Gastroesophageal sphincter (tissue), 4 donors: ENCODE measurements at regions not wholly inside any gene's neighbourhood (a gene's known extent, or its start where the extent isn't known, plus 50 kb on each side); places are given as distances from the start of the nearest gene placed in this dataset.
"Not testable (repeated sequence)": the region's sequence is repeated elsewhere in the genome, so short reads cannot be mapped to it uniquely, and the experiment has no call there.

ENCODE experiments used
- ATAC-seq: fragments of 150-250 bp; one replicate; pipeline ENCODE4 v1.9.1; 2016; ENCODE audit warnings: mild to moderate bottlenecking, moderate library complexity
- H3K27ac ChIP-seq, 4 donors: fragments of 200-600 bp; sonication (generic) in 3 of 4; 1 replicate in 3 of 4; 2 replicates in 1 of 4; pipeline ENCODE4 v1.5.1; 2016 to 2019
- H3K27me3 ChIP-seq: fragments of 200-600 bp; sonication (generic); one replicate; pipeline ENCODE4 v1.5.1; 2019
- H3K36me3 ChIP-seq, 2 donors: fragments of 200-600 bp; sonication (generic); one replicate each; pipeline ENCODE4 v1.5.1; 2019; ENCODE audit warnings: control low read depth in 1 of 2
- H3K4me1 ChIP-seq, 3 donors: fragments of 200-600 bp; sonication (generic); 1 replicate in 2 of 3; 2 replicates in 1 of 3; pipeline ENCODE4 v1.5.1; 2016 to 2019; ENCODE audit warnings: control low read depth in 2 of 3
- H3K4me3 ChIP-seq, 2 donors: fragments of 200-600 bp; sonication (generic); one replicate each; pipeline ENCODE4 v1.5.1; 2019; ENCODE audit warnings: mild to moderate bottlenecking in 1 of 2, moderate library complexity in 1 of 2
- H3K9me3 ChIP-seq, 3 donors: fragments of 200-600 bp; sonication (generic); one replicate each; pipeline ENCODE4 v1.5.1; 2017 to 2019; ENCODE audit warnings: control low read depth in 2 of 3
- EP300 ChIP-seq: sonication (generic); formaldehyde crosslinking; IDR thresholded peaks from one replicate; pipeline ENCODE4 v1.6.1; 2017; ENCODE audit warnings: antibody characterized with exemption, mild to moderate bottlenecking
- POLR2A ChIP-seq, 2 donors: fragments of 450-650 bp; IDR thresholded peaks; one replicate each; pipeline ENCODE4 v1.6.1; 2017; ENCODE audit warnings: antibody characterized with exemption in 2 of 2, mild to moderate bottlenecking in 2 of 2, moderate library complexity in 1 of 2
- POLR2AphosphoS5 ChIP-seq: sonication (generic); formaldehyde crosslinking; IDR thresholded peaks from one replicate; pipeline ENCODE4 v1.6.1; 2017; ENCODE audit warnings: antibody characterized with exemption
- WGBS, 2 donors: methylation state at CpG; one replicate each; pipeline ENCODE4 v1.1.5; 2018; ENCODE audit warnings: low coverage in 1 of 2; 5-methylcytosine and 5-hydroxymethylcytosine counted together
- TF ChIP-seq, protein P1 (sequence below), 4 experiments: fragments of 200-600 bp in 2 of 4; fragments of 450-650 bp in 2 of 4; sonication (generic) in 1 of 4; IDR thresholded peaks; one replicate each; pipeline ENCODE4 v1.5.1; 2017 to 2019; ENCODE audit warnings: antibody characterized with exemption in 4 of 4, mild to moderate bottlenecking in 2 of 4, moderate library complexity in 2 of 4

GRCh38 chr14:88981948-88982347 is 157.5 kb downstream of the TTC8 start:
- Histone ChIP-seq H3K4me1 (no peaks in the 10 kb centered on the region), H3K36me3 (no peaks in the 10 kb centered on the region), H3K27me3 (peaks cover 30% of the 10 kb centered on the region), H3K4me3 (no peak overlapping the region), H3K9me3 (peaks cover 0 to 11% (median 0%) of the 10 kb centered on the region in 3 donors), H3K27ac (no peak overlapping the region)
- TF ChIP-seq, protein P1, sequence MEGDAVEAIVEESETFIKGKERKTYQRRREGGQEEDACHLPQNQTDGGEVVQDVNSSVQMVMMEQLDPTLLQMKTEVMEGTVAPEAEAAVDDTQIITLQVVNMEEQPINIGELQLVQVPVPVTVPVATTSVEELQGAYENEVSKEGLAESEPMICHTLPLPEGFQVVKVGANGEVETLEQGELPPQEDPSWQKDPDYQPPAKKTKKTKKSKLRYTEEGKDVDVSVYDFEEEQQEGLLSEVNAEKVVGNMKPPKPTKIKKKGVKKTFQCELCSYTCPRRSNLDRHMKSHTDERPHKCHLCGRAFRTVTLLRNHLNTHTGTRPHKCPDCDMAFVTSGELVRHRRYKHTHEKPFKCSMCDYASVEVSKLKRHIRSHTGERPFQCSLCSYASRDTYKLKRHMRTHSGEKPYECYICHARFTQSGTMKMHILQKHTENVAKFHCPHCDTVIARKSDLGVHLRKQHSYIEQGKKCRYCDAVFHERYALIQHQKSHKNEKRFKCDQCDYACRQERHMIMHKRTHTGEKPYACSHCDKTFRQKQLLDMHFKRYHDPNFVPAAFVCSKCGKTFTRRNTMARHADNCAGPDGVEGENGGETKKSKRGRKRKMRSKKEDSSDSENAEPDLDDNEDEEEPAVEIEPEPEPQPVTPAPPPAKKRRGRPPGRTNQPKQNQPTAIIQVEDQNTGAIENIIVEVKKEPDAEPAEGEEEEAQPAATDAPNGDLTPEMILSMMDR (IDR thresholded peaks at IDR 0.05), result no peak
- TF ChIP-seq POLR2AphosphoS5 (no peak), EP300 (no peak), POLR2A (IDR thresholded peaks at IDR 0.05) (no peak)
- no peak for ATAC-seq
- 90 to 94% methylated on average over 4 of the region's 4 CpGs for WGBS, 2 donors

DNA sequence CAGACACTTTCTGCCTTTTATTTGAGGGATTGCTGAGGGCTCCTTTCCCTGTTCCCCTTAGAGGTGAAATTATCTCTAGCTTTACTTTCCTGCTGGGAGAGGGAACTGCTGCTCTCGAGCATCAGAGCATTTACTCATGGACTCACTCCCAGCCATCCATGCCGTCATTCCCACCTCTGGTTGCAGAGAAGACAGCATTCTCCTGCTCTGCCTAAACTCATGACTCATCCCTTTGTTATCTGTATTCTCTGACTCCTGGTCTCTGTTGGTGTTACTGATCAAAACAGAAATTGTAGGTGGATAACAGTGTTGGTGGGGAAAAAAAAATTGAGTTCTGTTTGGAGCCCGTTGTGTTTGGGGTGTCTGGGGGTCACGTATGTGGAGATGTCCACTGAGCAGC is 159.3 kb downstream of the TTC8 start:
- Histone ChIP-seq H3K36me3 (no peaks in the 10 kb centered on the region), H3K4me3 (no peak overlapping the region), H3K27me3 (peaks cover 14% of the 10 kb centered on the region), H3K9me3 (peaks cover 0 to 28% (median 0%) of the 10 kb centered on the region in 3 donors), H3K4me1 (no peaks in the 10 kb centered on the region), H3K27ac (no peak overlapping the region)
- WGBS, 2 donors, result 29 to 44% methylated on average over 3 of the region's 4 CpGs
- no peak for ATAC-seq
- no peak for TF ChIP-seq EP300
- TF ChIP-seq POLR2A (IDR thresholded peaks at IDR 0.05), result no peak

DNA sequence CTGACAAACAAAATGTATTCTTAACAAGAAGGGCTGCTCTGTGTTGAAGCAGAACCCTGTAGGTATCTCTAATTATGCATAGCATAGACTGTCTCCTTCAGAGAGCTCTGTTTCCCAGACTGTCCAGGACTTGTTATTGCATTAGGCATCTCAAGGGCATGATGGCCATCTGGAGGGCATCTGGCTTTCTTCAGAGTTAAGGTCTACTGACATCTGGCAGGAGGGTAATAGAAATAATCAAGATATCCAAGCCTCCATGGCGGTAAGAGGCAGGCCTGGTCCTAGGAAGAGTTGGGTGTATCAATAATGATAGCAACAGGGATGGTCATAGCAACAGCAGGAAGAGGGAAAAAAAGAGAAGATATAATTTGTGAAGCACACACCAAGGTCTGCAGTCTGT is 161.2 kb downstream of the TTC8 start:
- H3K27ac ChIP-seq, result no peak overlapping the region
- peaks cover under 1% of the 10 kb centered on the region for H3K27me3 ChIP-seq
- 80 to 100% methylated on average over 1 of the region's 1 CpG for WGBS, 2 donors
- peaks cover 0 to 18% (median 0%) of the 10 kb centered on the region in 3 donors for H3K9me3 ChIP-seq
- no peak for ATAC-seq
- TF ChIP-seq, protein P1 (IDR thresholded peaks at IDR 0.05), result no peak
- no peak for TF ChIP-seq POLR2AphosphoS5
- TF ChIP-seq EP300, result no peak
- TF ChIP-seq POLR2A (IDR thresholded peaks at IDR 0.05), result no peak
- H3K4me1 ChIP-seq, result no peaks in the 10 kb centered on the region
- H3K4me3 ChIP-seq, result no peak overlapping the region
- no peaks in the 10 kb centered on the region for H3K36me3 ChIP-seq

GRCh38 chr14:88986146-88986841 is 161.8 kb downstream of the TTC8 start:
- H3K9me3 ChIP-seq, result peaks cover 0 to 18% (median 0%) of the 10 kb centered on the region in 3 donors
- no peaks in the 10 kb centered on the region for H3K36me3 ChIP-seq
- no peaks in the 10 kb centered on the region for H3K4me1 ChIP-seq
- no peaks in the 10 kb centered on the region for H3K27me3 ChIP-seq
- H3K4me3 ChIP-seq, result no peak overlapping the region
- no peak for ATAC-seq
- 55 to 71% methylated on average over 5 to 9 of the region's 11 CpGs for WGBS, 2 donors
- no peak for TF ChIP-seq EP300
- TF ChIP-seq, protein P1 (IDR thresholded peaks at IDR 0.05), result no peak
- no peak for TF ChIP-seq POLR2AphosphoS5
- TF ChIP-seq POLR2A (IDR thresholded peaks at IDR 0.05), result no peak
- H3K27ac ChIP-seq, result no peak overlapping the region

- not testable (repeated sequence) for ATAC-seq, H3K36me3 ChIP-seq, H3K27me3 ChIP-seq, H3K4me1 ChIP-seq, H3K27ac ChIP-seq, H3K4me3 ChIP-seq
- WGBS, 2 donors, result 67% methylated on average over 2 of the region's 2 CpGs; no CpG with 5 or more reads in 1 of the 2 donors
- peaks cover 0 to 19% (median 0%) of the 10 kb centered on the region in 3 donors for H3K9me3 ChIP-seq
Observed at GRCh38 chr14:88986908-88987307, 162.5 kb downstream of the TTC8 start.

GRCh38 chr14:88987516-88987915 is 163.1 kb downstream of the TTC8 start:
- no peak for ATAC-seq
- Histone ChIP-seq H3K36me3 (no peaks in the 10 kb centered on the region), H3K9me3 (peaks cover 0 to 25% (median 0%) of the 10 kb centered on the region in 3 donors), H3K4me1 (no peaks in the 10 kb centered on the region), H3K27me3 (no peaks in the 10 kb centered on the region), H3K27ac (no peak overlapping the region), H3K4me3 (no peak overlapping the region)
- 92% methylated on average over 2 of the region's 2 CpGs; no CpG with 5 or more reads in 1 of the 2 donors for WGBS, 2 donors
- no peak for TF ChIP-seq POLR2A (IDR thresholded peaks at IDR 0.05)
- TF ChIP-seq, protein P1 (IDR thresholded peaks at IDR 0.05), result no peak
